ENCODE measurements at regions not wholly inside any gene's neighbourhood (a gene's known extent, or its start where the extent isn't known, plus 50 kb on each side); places are given as distances from the start of the nearest gene placed in this dataset.

GRCh38 chr10:110357871-110358270 lies 53.2 kb upstream of the SMNDC1 start:
- TF ChIP-seq PRDM6 (tag by site-specific recombination; IDR thresholded peaks at IDR 0.05) (no peak), KLF16 (tag by site-specific recombination; IDR thresholded peaks at IDR 0.05) (no peak), ZNF701 (tag by site-specific recombination; IDR thresholded peaks at IDR 0.05) (no peak), CTCF (tag by site-specific recombination; IDR thresholded peaks at IDR 0.05) (no peak), ZNF37A (tag by site-specific recombination; IDR thresholded peaks at IDR 0.05) (no peak), REST (tag by site-specific recombination; IDR thresholded peaks at IDR 0.05) (no peak), HOXA7 (CRISPR knock-in tag; IDR thresholded peaks at IDR 0.05; ENCODE audit: borderline replicate concordance) (no peak), YY1 (tag by site-specific recombination; IDR thresholded peaks at IDR 0.05) (no peak), ZNF335 (tag by site-specific recombination; conservative IDR thresholded peaks at IDR 0.05) (no peak), ZSCAN16 (tag by site-specific recombination; IDR thresholded peaks at IDR 0.05) (no peak), ZNF175 (tag by site-specific recombination; IDR thresholded peaks at IDR 0.05) (no peak), BCL11A (tag by site-specific recombination; IDR thresholded peaks at IDR 0.05; ENCODE audit: low read depth) (no peak), GFI1B (tag by site-specific recombination; IDR thresholded peaks at IDR 0.05) (no peak), ZBTB1 (tag by site-specific recombination; IDR thresholded peaks at IDR 0.05) (no peak)
